ENCODE measurements at regions not wholly inside any gene's neighbourhood (a gene's known extent, or its start where the extent isn't known, plus 50 kb on each side); places are given as distances from the start of the nearest gene placed in this dataset.

DNA sequence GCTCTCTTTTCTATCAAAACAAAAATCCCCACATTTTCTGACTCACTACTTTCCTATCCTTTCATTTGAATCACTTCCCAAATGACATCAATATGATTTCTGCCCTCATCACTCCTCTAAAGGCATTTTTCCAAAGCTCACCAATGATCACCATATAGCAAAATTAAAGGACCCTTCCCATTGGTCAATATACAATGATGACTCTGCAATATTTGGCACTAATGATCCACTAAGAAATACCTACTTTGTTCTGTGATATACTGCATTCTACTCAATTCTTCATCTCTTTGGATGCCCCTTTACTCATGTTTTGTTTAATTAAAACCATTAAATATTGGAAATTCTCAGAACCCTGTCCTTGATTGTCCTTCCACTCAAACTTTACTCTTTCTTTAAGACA, 200.3 kb upstream of the PTCHD4 start:
- Histone ChIP-seq H3K9me3 (ENCODE audit: control insufficient read depth in 1 of 2, insufficient read depth in 1 of 2, low read depth in 1 of 2, low read length in 2 of 2) (no peaks in the 10 kb centered on the region), H3K4me1 (ENCODE audit: control insufficient read depth in 1 of 2, insufficient read depth in 2 of 2, low read length in 2 of 2) (no peaks in the 10 kb centered on the region), H3K9me2 (ENCODE audit: insufficient read depth) (no peaks in the 10 kb centered on the region), H3K4me3 (replicated peaks in 1 of 2; ENCODE audit: low read depth in 1 of 2, low read length in 2 of 2) (no peak overlapping the region), H4K20me1 (ENCODE audit: insufficient read depth) (no peaks in the 10 kb centered on the region), H3K27me3 (ENCODE audit: insufficient read depth, low read length) (no peaks in the 10 kb centered on the region), H3K9ac (ENCODE audit: low read length) (no peak overlapping the region), H3K27ac (ENCODE audit: low read depth, low read length) (no peak overlapping the region), H3K4me2 (ENCODE audit: low read length) (no peak overlapping the region), H3K36me3 (ENCODE audit: control insufficient read depth in 1 of 2, insufficient read depth in 2 of 2, low read length in 2 of 2) (no peaks in the 10 kb centered on the region), H2AFZ (ENCODE audit: low read depth, low read length, poor library complexity, severe bottlenecking) (no peak overlapping the region), H3K79me2 (ENCODE audit: insufficient read depth, low read length) (no peaks in the 10 kb centered on the region)
- no TSS peak for BruUV-seq (replicated peaks)
- no peak for DNase-seq (ENCODE audit: low read depth, low spot score)
- no peak for ATAC-seq
- ChIA-PET CTCF (no interaction called here), RAD21 (ENCODE audit: low non-redundant PET in 1 of 2, low total read pairs in 2 of 2, uncharacterized antibody in 2 of 2, unreplicated experiment in 2 of 2) (no interaction called here), POLR2A (no interaction called here)
- TF ChIP-seq, protein P1, sequence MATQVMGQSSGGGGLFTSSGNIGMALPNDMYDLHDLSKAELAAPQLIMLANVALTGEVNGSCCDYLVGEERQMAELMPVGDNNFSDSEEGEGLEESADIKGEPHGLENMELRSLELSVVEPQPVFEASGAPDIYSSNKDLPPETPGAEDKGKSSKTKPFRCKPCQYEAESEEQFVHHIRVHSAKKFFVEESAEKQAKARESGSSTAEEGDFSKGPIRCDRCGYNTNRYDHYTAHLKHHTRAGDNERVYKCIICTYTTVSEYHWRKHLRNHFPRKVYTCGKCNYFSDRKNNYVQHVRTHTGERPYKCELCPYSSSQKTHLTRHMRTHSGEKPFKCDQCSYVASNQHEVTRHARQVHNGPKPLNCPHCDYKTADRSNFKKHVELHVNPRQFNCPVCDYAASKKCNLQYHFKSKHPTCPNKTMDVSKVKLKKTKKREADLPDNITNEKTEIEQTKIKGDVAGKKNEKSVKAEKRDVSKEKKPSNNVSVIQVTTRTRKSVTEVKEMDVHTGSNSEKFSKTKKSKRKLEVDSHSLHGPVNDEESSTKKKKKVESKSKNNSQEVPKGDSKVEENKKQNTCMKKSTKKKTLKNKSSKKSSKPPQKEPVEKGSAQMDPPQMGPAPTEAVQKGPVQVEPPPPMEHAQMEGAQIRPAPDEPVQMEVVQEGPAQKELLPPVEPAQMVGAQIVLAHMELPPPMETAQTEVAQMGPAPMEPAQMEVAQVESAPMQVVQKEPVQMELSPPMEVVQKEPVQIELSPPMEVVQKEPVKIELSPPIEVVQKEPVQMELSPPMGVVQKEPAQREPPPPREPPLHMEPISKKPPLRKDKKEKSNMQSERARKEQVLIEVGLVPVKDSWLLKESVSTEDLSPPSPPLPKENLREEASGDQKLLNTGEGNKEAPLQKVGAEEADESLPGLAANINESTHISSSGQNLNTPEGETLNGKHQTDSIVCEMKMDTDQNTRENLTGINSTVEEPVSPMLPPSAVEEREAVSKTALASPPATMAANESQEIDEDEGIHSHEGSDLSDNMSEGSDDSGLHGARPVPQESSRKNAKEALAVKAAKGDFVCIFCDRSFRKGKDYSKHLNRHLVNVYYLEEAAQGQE (IDR thresholded peaks at IDR 0.05; ENCODE audit: low read depth): no peak
- TF ChIP-seq, protein P2, sequence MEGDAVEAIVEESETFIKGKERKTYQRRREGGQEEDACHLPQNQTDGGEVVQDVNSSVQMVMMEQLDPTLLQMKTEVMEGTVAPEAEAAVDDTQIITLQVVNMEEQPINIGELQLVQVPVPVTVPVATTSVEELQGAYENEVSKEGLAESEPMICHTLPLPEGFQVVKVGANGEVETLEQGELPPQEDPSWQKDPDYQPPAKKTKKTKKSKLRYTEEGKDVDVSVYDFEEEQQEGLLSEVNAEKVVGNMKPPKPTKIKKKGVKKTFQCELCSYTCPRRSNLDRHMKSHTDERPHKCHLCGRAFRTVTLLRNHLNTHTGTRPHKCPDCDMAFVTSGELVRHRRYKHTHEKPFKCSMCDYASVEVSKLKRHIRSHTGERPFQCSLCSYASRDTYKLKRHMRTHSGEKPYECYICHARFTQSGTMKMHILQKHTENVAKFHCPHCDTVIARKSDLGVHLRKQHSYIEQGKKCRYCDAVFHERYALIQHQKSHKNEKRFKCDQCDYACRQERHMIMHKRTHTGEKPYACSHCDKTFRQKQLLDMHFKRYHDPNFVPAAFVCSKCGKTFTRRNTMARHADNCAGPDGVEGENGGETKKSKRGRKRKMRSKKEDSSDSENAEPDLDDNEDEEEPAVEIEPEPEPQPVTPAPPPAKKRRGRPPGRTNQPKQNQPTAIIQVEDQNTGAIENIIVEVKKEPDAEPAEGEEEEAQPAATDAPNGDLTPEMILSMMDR (IDR thresholded peaks at IDR 0.05 in 2 of 3, conservative IDR thresholded peaks at IDR 0.05 in 1 of 3; ENCODE audit: borderline replicate concordance in 1 of 3, insufficient read depth in 1 of 3, low read depth in 2 of 3, low read length in 2 of 3): no peak
- TF ChIP-seq, protein P3, sequence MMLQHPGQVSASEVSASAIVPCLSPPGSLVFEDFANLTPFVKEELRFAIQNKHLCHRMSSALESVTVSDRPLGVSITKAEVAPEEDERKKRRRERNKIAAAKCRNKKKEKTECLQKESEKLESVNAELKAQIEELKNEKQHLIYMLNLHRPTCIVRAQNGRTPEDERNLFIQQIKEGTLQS (IDR thresholded peaks at IDR 0.05): no peak
- no peak for TF ChIP-seq EZH2phosphoT487 (IDR thresholded peaks at IDR 0.05; ENCODE audit: borderline replicate concordance)
- TF ChIP-seq YY1 (IDR thresholded peaks at IDR 0.05; ENCODE audit: extremely low read depth, insufficient replicate concordance, low read depth, low read length): no peak
- no peak for TF ChIP-seq RAD21 (IDR thresholded peaks at IDR 0.05; ENCODE audit: low read depth)
- TF ChIP-seq ZNF274 (IDR thresholded peaks at IDR 0.05; ENCODE audit: low read depth, low read length): no peak
- TF ChIP-seq FOSL1 (IDR thresholded peaks at IDR 0.05; ENCODE audit: low read depth): no peak
- no peak for TF ChIP-seq EZH2 (IDR thresholded peaks at IDR 0.05)
- intact Hi-C loops (cut with micrococcal nuclease): no loop called here
